Esophagus squamous epithelium (tissue), 5 donors: ENCODE measurements at regions not wholly inside any gene's neighbourhood (a gene's known extent, or its start where the extent isn't known, plus 50 kb on each side); places are given as distances from the start of the nearest gene placed in this dataset.

ENCODE experiments used
- DNase-seq: peaks from one replicate; lab custom pipeline; 2025; lab: John Stamatoyannopoulos, UW
- H3K27ac ChIP-seq, 4 donors: fragments of 200-600 bp; sonication (generic); one replicate each; pipeline ENCODE4 v1.5.1; 2016 to 2019; ENCODE audit warnings: mild to moderate bottlenecking in 1 of 4
- H3K27me3 ChIP-seq, 4 donors: fragments of 200-600 bp; sonication (generic); 1 replicate in 3 of 4; 2 replicates in 1 of 4; pipeline versions ENCODE4 v1.5.1 to v1.6.0; 2017 to 2021; ENCODE audit warnings: antibody characterized with exemption in 1 of 4
- H3K36me3 ChIP-seq, 3 donors: fragments of 200-600 bp; sonication (generic); one replicate each; pipeline ENCODE4 v1.5.1; 2016 to 2019
- H3K4me1 ChIP-seq, 3 donors: fragments of 200-600 bp; sonication (generic); one replicate each; pipeline ENCODE4 v1.5.1; 2017 to 2019
- H3K4me3 ChIP-seq, 4 donors: fragments of 200-600 bp; sonication (generic); 1 replicate in 3 of 4; 2 replicates in 1 of 4; pipeline ENCODE4 v1.5.1; 2016 to 2019; ENCODE audit warnings: mild to moderate bottlenecking in 2 of 4, moderate library complexity in 1 of 4
- H3K9me3 ChIP-seq, 3 donors: fragments of 200-600 bp; sonication (generic); one replicate each; pipeline ENCODE4 v1.5.1; 2016 to 2019
- POLR2A ChIP-seq, 4 donors: fragments of 450-650 bp; IDR thresholded peaks; one replicate each; pipeline ENCODE4 v1.6.1; 2017; ENCODE audit warnings: antibody characterized with exemption in 4 of 4, mild to moderate bottlenecking in 4 of 4, moderate library complexity in 3 of 4
- WGBS, 2 donors: methylation state at CpG; one replicate each; pipeline ENCODE4 v1.1.5; 2018; 5-methylcytosine and 5-hydroxymethylcytosine counted together
- intact Hi-C: fragments of 100-400 bp; cut with DNase I; formaldehyde crosslinking; loops from one replicate; pipeline ENCODE4 v1.15.0; 2022
- TF ChIP-seq, protein P1 (sequence below), 6 experiments: fragments of 450-650 bp in 4 of 6; fragments of 200-600 bp in 2 of 6; sonication (generic) in 2 of 6; IDR thresholded peaks; one replicate each; pipeline ENCODE4 v1.5.1; 2016 to 2019; ENCODE audit warnings: antibody characterized with exemption in 6 of 6, mild to moderate bottlenecking in 4 of 6, moderate library complexity in 4 of 6
- donor health status: DM: yes; HTN: yes; CAD: no.

DNA sequence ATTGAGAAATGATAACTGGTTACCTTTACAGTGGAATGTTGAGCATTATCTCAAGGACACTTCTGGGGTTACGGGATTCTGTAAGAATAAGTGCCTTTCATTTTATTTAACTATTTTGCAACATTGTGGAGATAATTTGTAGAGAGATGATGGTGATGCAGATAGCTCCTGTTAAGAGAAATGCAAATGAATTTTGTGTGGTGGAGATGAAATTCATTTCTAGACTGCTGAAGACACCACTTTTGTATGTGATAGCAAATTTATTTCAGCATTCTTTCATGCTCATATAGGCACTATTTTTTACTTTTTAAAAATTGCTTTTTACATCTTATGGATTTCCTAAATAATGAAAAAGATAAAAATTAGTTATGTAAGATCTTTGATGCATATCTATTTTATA, 463.3 kb upstream of the CBLB start:
- Histone ChIP-seq H3K4me1 (no peaks in the 10 kb centered on the region), H3K27me3 (no peaks in the 10 kb centered on the region), H3K9me3 (no peaks in the 10 kb centered on the region), H3K36me3 (no peaks in the 10 kb centered on the region), H3K27ac (no peak overlapping the region), H3K4me3 (no peak overlapping the region)
- 95 to 100% methylated on average over 1 of the region's 1 CpG for WGBS, 2 donors
- intact Hi-C loops: no loop called here
- TF ChIP-seq POLR2A (IDR thresholded peaks at IDR 0.05): no peak
- TF ChIP-seq, protein P1, sequence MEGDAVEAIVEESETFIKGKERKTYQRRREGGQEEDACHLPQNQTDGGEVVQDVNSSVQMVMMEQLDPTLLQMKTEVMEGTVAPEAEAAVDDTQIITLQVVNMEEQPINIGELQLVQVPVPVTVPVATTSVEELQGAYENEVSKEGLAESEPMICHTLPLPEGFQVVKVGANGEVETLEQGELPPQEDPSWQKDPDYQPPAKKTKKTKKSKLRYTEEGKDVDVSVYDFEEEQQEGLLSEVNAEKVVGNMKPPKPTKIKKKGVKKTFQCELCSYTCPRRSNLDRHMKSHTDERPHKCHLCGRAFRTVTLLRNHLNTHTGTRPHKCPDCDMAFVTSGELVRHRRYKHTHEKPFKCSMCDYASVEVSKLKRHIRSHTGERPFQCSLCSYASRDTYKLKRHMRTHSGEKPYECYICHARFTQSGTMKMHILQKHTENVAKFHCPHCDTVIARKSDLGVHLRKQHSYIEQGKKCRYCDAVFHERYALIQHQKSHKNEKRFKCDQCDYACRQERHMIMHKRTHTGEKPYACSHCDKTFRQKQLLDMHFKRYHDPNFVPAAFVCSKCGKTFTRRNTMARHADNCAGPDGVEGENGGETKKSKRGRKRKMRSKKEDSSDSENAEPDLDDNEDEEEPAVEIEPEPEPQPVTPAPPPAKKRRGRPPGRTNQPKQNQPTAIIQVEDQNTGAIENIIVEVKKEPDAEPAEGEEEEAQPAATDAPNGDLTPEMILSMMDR (IDR thresholded peaks at IDR 0.05): no peak
- no peak for DNase-seq

DNA sequence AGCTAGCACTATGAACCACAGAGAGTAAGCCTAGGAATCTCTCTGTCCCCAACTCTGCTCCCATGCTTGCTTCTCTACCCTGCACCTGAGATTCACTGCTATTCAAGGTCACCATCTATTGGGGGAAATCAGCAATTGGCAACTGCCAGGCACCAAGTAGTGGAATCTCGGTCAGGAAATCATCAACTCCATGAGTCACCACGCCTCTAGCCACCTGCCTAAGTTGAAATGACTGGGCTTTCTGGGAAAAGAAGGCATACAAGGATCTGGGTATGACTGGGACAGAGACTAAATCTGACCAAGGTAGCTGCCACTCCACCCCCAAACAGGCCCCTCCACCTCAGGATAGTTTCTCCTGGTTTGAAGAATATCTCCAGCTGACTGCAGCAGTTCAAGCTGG, 464.1 kb upstream of the CBLB start:
- intact Hi-C loops: no loop called here
- no peaks in the 10 kb centered on the region for H3K4me1 ChIP-seq
- no peak for TF ChIP-seq POLR2A (IDR thresholded peaks at IDR 0.05)
- TF ChIP-seq, protein P1 (IDR thresholded peaks at IDR 0.05): no peak
- no peaks in the 10 kb centered on the region for H3K9me3 ChIP-seq
- 49 to 53% methylated on average over 2 of the region's 2 CpGs for WGBS, 2 donors
- no peaks in the 10 kb centered on the region for H3K36me3 ChIP-seq
- no peak overlapping the region for H3K27ac ChIP-seq
- H3K4me3 ChIP-seq: no peak overlapping the region
- H3K27me3 ChIP-seq: no peaks in the 10 kb centered on the region
- no peak for DNase-seq

DNA sequence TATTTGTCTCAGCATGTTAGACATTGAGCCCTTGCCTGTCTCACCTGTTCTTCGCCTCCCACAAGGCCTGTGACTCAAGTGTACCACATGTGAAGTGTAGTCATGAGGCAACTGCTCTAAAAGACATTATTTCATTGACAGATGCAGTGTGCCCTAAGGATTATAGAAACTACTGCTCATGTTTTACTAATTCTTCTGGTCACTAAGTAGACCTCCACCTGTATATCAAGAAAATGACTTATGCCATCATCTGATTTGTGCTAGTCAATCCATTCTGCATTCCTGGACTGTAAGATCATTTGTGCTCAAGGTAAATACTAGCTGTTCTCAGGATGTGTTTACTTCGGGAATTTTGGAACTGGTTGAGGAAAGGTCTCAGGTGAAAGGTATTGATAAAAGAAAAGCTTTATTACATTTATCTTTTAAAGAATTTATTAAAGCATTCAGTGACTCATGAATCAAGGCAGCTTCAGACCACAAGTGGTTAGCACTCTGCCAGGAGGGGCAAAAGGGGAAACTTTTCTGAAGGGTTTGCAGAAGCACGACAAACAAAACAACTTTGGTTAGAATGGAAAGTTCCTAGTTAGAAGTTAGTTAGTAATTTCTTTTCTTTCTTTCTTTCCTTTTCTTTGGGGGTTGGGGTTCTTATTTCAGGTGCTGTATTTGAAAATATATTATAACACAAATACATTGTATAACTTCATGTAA, 465.3 kb upstream of the CBLB start:
- WGBS, 2 donors: 44 to 56% methylated on average over 3 of the region's 3 CpGs
- Histone ChIP-seq H3K27ac (no peak overlapping the region), H3K36me3 (no peaks in the 10 kb centered on the region), H3K4me1 (no peaks in the 10 kb centered on the region), H3K27me3 (no peaks in the 10 kb centered on the region), H3K9me3 (no peaks in the 10 kb centered on the region), H3K4me3 (no peak overlapping the region)
- intact Hi-C loops: no loop called here
- TF ChIP-seq, protein P1 (IDR thresholded peaks at IDR 0.05): no peak
- no peak for TF ChIP-seq POLR2A (IDR thresholded peaks at IDR 0.05)
- DNase-seq: no peak

DNA sequence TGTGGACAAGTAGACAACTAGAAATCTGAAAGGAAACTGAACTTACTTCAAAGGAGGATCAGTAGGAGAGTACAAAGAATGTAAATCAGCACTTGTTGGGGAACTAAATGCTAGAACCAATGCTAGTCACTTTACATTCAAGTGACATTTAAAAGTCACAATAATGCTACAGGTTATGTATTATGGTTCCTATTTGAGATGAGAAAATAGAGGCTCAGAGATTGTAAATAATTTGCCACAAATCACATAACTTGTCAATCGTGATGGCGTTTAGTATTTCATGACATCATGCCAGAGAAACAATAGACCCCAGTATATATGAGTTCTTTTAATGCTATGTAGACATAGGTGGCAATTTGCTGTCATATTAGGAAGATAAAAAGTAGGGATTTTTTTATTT, 467.8 kb upstream of the CBLB start:
- Histone ChIP-seq H3K4me1 (no peaks in the 10 kb centered on the region), H3K9me3 (no peaks in the 10 kb centered on the region), H3K4me3 (no peak overlapping the region), H3K36me3 (no peaks in the 10 kb centered on the region), H3K27me3 (no peaks in the 10 kb centered on the region), H3K27ac (no peak overlapping the region)
- no peak for DNase-seq
- intact Hi-C loops: no loop called here
- 86 to 94% methylated on average over 2 of the region's 2 CpGs for WGBS, 2 donors
- TF ChIP-seq POLR2A (IDR thresholded peaks at IDR 0.05): no peak
- TF ChIP-seq, protein P1 (IDR thresholded peaks at IDR 0.05): no peak

DNA sequence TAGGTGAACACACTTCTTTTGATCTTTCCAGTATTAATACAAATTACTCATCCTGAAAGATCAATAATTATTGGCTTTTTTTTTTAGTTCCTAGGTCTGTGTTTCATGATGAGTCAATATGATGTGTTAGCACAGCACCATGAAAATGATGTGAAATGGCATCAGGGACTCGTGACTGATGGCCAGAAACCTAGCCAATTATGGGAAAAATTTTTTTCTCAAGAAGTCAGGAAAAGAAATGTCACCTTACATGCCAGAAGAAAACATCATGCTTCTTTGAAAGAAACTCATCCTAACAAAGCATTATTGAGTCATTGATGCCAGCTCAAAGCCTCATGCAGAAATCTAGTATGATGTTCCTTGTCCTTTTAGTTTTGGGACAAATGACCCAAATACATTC, 468.3 kb upstream of the CBLB start:
- no peak overlapping the region for H3K27ac ChIP-seq
- H3K36me3 ChIP-seq: no peaks in the 10 kb centered on the region
- intact Hi-C loops: no loop called here
- DNase-seq: no peak
- no peaks in the 10 kb centered on the region for H3K9me3 ChIP-seq
- no peak overlapping the region for H3K4me3 ChIP-seq
- H3K4me1 ChIP-seq: no peaks in the 10 kb centered on the region
- H3K27me3 ChIP-seq: no peaks in the 10 kb centered on the region
- WGBS, 2 donors: 25 to 46% methylated on average over 1 of the region's 1 CpG
- TF ChIP-seq, protein P1 (IDR thresholded peaks at IDR 0.05): no peak
- TF ChIP-seq POLR2A (IDR thresholded peaks at IDR 0.05): no peak
